ENCODE measurements at regions not wholly inside any gene's neighbourhood (a gene's known extent, or its start where the extent isn't known, plus 50 kb on each side); places are given as distances from the start of the nearest gene placed in this dataset.

DNA sequence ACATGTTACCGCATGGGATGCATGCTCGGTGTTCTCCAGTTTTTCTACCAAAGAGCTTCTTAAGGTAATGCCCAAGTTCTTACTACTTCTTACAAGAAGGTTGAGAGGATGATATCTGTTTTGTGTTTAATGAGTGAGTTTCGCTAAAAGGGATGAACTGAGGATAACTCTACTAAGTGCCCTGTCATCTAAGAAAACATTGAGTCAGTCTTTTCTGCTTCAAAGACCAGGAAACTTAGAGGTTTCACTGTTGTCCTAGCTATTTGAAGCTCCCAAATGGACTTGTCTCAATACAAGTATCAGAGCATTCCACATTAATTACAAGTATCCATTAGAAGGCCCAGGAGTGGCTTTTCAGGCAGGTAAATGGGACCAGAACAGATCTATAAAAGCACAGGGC, 296.2 kb downstream of the KBTBD8 start:
- H3K27ac Mint-ChIP-seq = no peak overlapping the region
- DNase-seq = no peak
- no peaks in the 10 kb centered on the region for H3K9me3 ChIP-seq (ENCODE audit: control insufficient read depth in 2 of 3, low read length in 3 of 3)
- no peaks in the 10 kb centered on the region for H3K36me3 ChIP-seq (ENCODE audit: control insufficient read depth in 2 of 3, insufficient read depth in 3 of 3, low read length in 3 of 3)
- ChIA-PET POLR2A (no interaction called here), CTCF (no interaction called here)
- no peaks in the 10 kb centered on the region for H3K27me3 Mint-ChIP-seq
- no peaks in the 10 kb centered on the region for H3K4me1 ChIP-seq (ENCODE audit: control insufficient read depth in 2 of 2, insufficient read depth in 2 of 2, low read length in 2 of 2)
- H3K4me3 Mint-ChIP-seq = no peak overlapping the region
- H3K9me3 Mint-ChIP-seq = no peaks in the 10 kb centered on the region
- intact Hi-C loops (cut with micrococcal nuclease) = no loop called here
- no peaks in the 10 kb centered on the region for H3K27me3 ChIP-seq (ENCODE audit: control insufficient read depth in 2 of 2, insufficient read depth in 2 of 2, low read length in 2 of 2)
- H3K27ac ChIP-seq (ENCODE audit: low read depth, low read length) = no peak overlapping the region
- H3K4me3 ChIP-seq (ENCODE audit: low read length) = no peak overlapping the region
- no peaks in the 10 kb centered on the region for H3K4me1 Mint-ChIP-seq
- ATAC-seq = no peak
- peaks cover 0 to 5% (median 0%) of the 10 kb centered on the region in 5 donors for H3K36me3 Mint-ChIP-seq

DNA sequence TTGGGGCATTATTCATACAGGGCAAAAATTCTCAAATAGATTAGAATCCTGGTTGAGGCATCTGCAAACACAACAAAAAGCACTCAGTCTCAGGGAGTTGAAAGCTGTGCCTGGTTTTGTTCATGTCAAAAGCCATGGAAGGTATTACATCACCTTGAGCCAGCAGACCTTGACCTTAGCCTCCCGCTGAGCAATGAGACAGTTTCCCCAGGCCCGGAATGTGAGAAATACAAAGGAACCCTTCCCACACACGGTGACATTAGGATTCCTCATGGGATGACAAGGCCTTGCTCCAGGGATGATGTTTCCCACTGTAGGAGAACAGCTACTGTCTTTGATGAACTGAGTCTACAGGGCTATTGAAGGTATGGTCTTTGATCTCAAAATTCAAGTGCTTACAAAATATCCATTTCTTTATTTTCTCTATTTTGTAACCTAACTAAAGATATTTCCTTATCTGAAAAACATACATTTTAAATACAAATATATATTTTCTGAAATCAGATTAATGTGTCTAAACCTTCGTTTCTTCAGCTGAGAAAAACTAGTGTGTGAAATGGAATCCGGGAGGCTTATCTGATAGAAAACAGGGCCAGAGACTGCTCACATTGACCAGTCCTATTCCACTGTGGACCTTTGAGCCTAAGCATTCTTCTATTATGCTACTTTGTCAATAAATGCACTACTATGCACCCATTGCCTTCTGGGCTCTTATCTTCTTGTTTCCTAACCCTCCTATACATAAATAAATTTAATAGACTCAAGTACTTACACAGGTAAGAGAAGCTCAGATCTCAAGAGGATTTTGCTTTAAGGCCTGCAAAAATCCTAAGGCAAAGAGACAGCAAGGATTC, 298.2 kb downstream of the KBTBD8 start:
- Mint-ChIP-seq H3K36me3 (peaks cover 0 to 5% (median 0%) of the 10 kb centered on the region in 5 donors), H3K27ac (no peak overlapping the region), H3K9me3 (no peaks in the 10 kb centered on the region), H3K4me1 (no peaks in the 10 kb centered on the region), H3K27me3 (no peaks in the 10 kb centered on the region), H3K4me3 (no peak overlapping the region)
- no peaks in the 10 kb centered on the region for H3K4me1 ChIP-seq (ENCODE audit: control insufficient read depth in 2 of 2, insufficient read depth in 2 of 2, low read length in 2 of 2)
- intact Hi-C loops (cut with micrococcal nuclease) = no loop called here
- H3K27ac ChIP-seq (ENCODE audit: low read depth, low read length) = no peak overlapping the region
- no peak for ATAC-seq
- H3K9me3 ChIP-seq (ENCODE audit: control insufficient read depth in 2 of 3, low read length in 3 of 3) = no peaks in the 10 kb centered on the region
- no peaks in the 10 kb centered on the region for H3K27me3 ChIP-seq (ENCODE audit: control insufficient read depth in 2 of 2, insufficient read depth in 2 of 2, low read length in 2 of 2)
- CTCF ChIA-PET = no interaction called here
- POLR2A ChIA-PET = no interaction called here
- no peak overlapping the region for H3K4me3 ChIP-seq (ENCODE audit: low read length)
- H3K36me3 ChIP-seq (ENCODE audit: control insufficient read depth in 2 of 3, insufficient read depth in 3 of 3, low read length in 3 of 3) = no peaks in the 10 kb centered on the region
- no peak for DNase-seq

DNA sequence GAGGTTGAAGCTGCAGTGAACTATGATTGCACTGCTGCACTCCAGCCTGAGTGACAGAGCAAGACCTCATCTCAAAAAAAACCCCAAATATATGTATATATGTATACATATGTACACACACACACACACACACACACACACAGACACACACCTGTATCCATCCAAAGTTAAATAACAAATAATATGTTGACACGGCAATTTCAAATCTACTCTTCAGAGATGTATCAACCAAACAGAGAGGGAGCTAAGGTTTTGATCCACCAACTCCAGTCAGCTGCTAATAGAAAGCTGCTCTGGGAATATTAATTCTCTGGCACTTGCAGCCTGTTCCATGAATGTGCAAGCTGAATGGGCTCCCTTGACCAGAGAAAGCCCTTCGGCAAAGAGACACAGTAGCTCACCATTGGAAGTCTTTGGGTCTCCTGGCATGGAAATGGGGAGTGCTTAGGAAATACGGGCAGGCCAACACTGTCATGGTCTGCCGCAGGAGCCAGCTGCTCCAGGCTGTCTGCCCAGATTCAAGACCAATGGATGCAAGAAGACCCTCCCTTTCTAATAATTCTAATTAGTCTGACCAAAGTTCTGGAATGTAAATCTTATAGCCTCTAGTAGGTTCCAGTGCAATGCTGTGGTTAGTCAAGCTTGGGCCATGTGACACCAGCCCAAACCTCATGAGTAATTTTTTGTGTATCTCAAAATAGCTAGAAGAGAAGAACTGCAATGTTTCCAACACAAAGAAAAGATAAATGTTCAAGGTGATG, 299.8 kb downstream of the KBTBD8 start:
- ATAC-seq (no peak), DNase-seq (no peak)
- H3K27me3 Mint-ChIP-seq = peaks cover 0 to 3% (median 0%) of the 10 kb centered on the region in 5 donors
- ChIA-PET POLR2A (no interaction called here), CTCF (no interaction called here)
- H3K36me3 Mint-ChIP-seq = peaks cover 0 to 5% (median 0%) of the 10 kb centered on the region in 5 donors
- Histone ChIP-seq H3K27me3 (ENCODE audit: control insufficient read depth in 2 of 2, insufficient read depth in 2 of 2, low read length in 2 of 2) (no peaks in the 10 kb centered on the region), H3K4me3 (ENCODE audit: low read length) (no peak overlapping the region), H3K4me1 (ENCODE audit: control insufficient read depth in 2 of 2, insufficient read depth in 2 of 2, low read length in 2 of 2) (no peaks in the 10 kb centered on the region), H3K27ac (ENCODE audit: low read depth, low read length) (no peak overlapping the region), H3K9me3 (ENCODE audit: control insufficient read depth in 2 of 3, low read length in 3 of 3) (no peaks in the 10 kb centered on the region), H3K36me3 (ENCODE audit: control insufficient read depth in 2 of 3, insufficient read depth in 3 of 3, low read length in 3 of 3) (no peaks in the 10 kb centered on the region)
- H3K9me3 Mint-ChIP-seq = no peaks in the 10 kb centered on the region
- no peaks in the 10 kb centered on the region for H3K4me1 Mint-ChIP-seq
- no peak overlapping the region for H3K27ac Mint-ChIP-seq
- H3K4me3 Mint-ChIP-seq = no peak overlapping the region
- intact Hi-C loops (cut with micrococcal nuclease) = no loop called here

DNA sequence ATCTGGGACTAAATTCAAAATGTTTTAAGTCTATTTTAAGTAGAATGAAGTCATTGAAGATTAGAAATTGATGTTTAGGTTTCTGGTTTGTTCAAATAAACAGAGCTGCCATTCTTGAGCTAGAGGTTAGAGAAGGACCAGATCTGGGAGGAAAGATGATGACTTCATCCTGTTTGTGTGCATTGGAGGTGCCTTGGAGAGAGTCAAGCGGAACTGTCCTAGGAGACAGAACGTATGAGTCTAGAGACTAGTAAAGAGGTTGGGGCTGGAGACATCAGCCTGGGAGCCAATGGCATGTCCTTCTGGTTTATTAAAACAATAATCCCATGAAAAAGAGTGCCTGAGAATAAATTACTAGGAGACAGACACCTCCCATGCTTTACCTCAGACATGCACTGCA, 303.4 kb downstream of the KBTBD8 start:
- ATAC-seq = no peak
- CTCF ChIA-PET = no interaction called here

DNA sequence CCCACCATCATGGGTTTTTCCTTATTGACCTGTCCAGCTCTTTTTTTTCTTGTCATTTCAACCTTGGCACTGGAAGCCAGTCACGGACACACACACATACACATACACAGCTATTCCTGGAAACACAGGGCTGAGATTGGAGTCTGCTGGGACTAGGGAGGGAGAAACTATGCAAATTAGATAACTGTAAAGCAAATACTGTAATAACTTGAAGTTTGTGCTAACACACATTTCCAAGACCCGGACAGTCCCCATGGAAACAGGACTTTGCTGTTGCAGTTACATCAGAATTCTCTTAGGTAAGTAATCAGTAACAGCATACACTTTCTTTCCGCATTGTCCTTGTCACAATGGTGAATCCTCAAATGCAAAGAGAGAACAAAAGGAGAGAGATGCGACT, 304.4 kb downstream of the KBTBD8 start:
- no peaks in the 10 kb centered on the region for H3K4me1 Mint-ChIP-seq
- no peak overlapping the region for H3K27ac Mint-ChIP-seq
- no peaks in the 10 kb centered on the region for H3K9me3 ChIP-seq (ENCODE audit: control insufficient read depth in 2 of 3, low read length in 3 of 3)
- no peak overlapping the region for H3K4me3 ChIP-seq (ENCODE audit: low read length)
- no peaks in the 10 kb centered on the region for H3K4me1 ChIP-seq (ENCODE audit: control insufficient read depth in 2 of 2, insufficient read depth in 2 of 2, low read length in 2 of 2)
- intact Hi-C loops (cut with micrococcal nuclease) = no loop called here
- ChIA-PET POLR2A (no interaction called here), CTCF (no interaction called here)
- H3K27ac ChIP-seq (ENCODE audit: low read depth, low read length) = no peak overlapping the region
- peaks cover 0 to 4% (median 0%) of the 10 kb centered on the region in 11 donors for H3K9me3 Mint-ChIP-seq
- H3K36me3 ChIP-seq (ENCODE audit: control insufficient read depth in 2 of 3, insufficient read depth in 3 of 3, low read length in 3 of 3) = no peaks in the 10 kb centered on the region
- no peak overlapping the region for H3K4me3 Mint-ChIP-seq
- ATAC-seq (no peak), DNase-seq (no peak)
- no peaks in the 10 kb centered on the region for H3K27me3 ChIP-seq (ENCODE audit: control insufficient read depth in 2 of 2, insufficient read depth in 2 of 2, low read length in 2 of 2)
- peaks cover 0 to 5% (median 0%) of the 10 kb centered on the region in 5 donors for H3K36me3 Mint-ChIP-seq
- peaks cover 0 to 3% (median 0%) of the 10 kb centered on the region in 5 donors for H3K27me3 Mint-ChIP-seq

More for the DNA sequence above, 303.4 kb downstream of the KBTBD8 start:
- Mint-ChIP-seq H3K27me3 (peaks cover 0 to 3% (median 0%) of the 10 kb centered on the region in 5 donors), H3K36me3 (peaks cover 0 to 5% (median 0%) of the 10 kb centered on the region in 5 donors), H3K4me3 (no peak overlapping the region), H3K4me1 (no peaks in the 10 kb centered on the region), H3K9me3 (no peaks in the 10 kb centered on the region), H3K27ac (no peak overlapping the region)
- intact Hi-C loops (cut with micrococcal nuclease) = no loop called here
- Histone ChIP-seq H3K4me3 (ENCODE audit: low read length) (no peak overlapping the region), H3K36me3 (ENCODE audit: control insufficient read depth in 2 of 3, insufficient read depth in 3 of 3, low read length in 3 of 3) (no peaks in the 10 kb centered on the region), H3K27me3 (ENCODE audit: control insufficient read depth in 2 of 2, insufficient read depth in 2 of 2, low read length in 2 of 2) (no peaks in the 10 kb centered on the region), H3K9me3 (ENCODE audit: control insufficient read depth in 2 of 3, low read length in 3 of 3) (no peaks in the 10 kb centered on the region), H3K4me1 (ENCODE audit: control insufficient read depth in 2 of 2, insufficient read depth in 2 of 2, low read length in 2 of 2) (no peaks in the 10 kb centered on the region), H3K27ac (ENCODE audit: low read depth, low read length) (no peak overlapping the region)
- POLR2A ChIA-PET = no interaction called here
- DNase-seq = no peak

DNA sequence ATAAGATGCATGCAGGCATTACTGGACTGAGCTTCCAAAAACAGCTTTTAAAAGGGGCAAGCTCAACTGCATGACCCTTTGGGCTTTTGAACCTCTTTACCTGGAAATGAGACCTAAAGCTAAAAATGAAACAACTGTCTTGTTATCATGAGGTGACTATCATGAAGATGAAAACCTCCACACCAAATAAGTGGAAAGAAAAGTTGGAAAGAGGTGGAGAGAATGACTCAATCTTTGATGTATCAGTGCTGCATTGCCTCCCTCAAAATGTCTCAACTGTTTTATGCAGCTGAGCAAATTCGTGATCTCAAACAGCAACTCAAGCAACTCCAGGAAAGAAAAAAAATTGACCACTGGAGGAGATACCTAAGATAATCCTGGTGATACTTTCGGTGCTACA, 307.1 kb downstream of the KBTBD8 start:
- Histone ChIP-seq H3K27me3 (ENCODE audit: control insufficient read depth in 2 of 2, insufficient read depth in 2 of 2, low read length in 2 of 2) (no peaks in the 10 kb centered on the region), H3K36me3 (ENCODE audit: control insufficient read depth in 2 of 3, insufficient read depth in 3 of 3, low read length in 3 of 3) (no peaks in the 10 kb centered on the region), H3K27ac (ENCODE audit: low read depth, low read length) (no peak overlapping the region), H3K9me3 (ENCODE audit: control insufficient read depth in 2 of 3, low read length in 3 of 3) (no peaks in the 10 kb centered on the region), H3K4me3 (ENCODE audit: low read length) (no peak overlapping the region), H3K4me1 (ENCODE audit: control insufficient read depth in 2 of 2, insufficient read depth in 2 of 2, low read length in 2 of 2) (no peaks in the 10 kb centered on the region)
- no peak for ATAC-seq
- H3K27me3 Mint-ChIP-seq = peaks cover 0 to 3% (median 0%) of the 10 kb centered on the region in 5 donors
- no peak overlapping the region for H3K27ac Mint-ChIP-seq
- H3K4me1 Mint-ChIP-seq = no peaks in the 10 kb centered on the region
- ChIA-PET CTCF (no interaction called here), POLR2A (no interaction called here)
- DNase-seq = no peak
- intact Hi-C loops (cut with micrococcal nuclease) = no loop called here
- no peak overlapping the region for H3K4me3 Mint-ChIP-seq
- peaks cover 0 to 11% (median 0%) of the 10 kb centered on the region in 11 donors for H3K9me3 Mint-ChIP-seq
- H3K36me3 Mint-ChIP-seq = no peaks in the 10 kb centered on the region

DNA sequence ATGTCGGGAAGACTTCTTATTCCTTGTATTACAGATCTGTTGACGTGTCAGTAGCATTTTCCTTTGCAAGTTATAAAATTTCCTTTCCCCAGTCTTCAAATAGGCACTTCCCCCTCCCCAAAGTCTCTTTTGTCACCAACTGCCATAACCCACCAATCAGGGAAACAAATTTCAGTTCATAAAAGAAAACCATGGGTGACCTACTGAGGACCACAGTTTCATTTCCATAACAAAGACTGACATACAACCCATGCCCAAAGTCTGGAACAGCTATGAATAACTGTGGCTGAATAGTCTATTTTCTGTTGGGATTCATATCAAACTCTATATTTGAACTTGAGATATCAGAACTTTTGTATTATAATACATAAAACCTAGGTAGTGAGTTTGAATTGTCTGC, 307.8 kb downstream of the KBTBD8 start:
- ATAC-seq = no peak
- no peaks in the 10 kb centered on the region for H3K4me1 Mint-ChIP-seq
- intact Hi-C loops (cut with micrococcal nuclease) = no loop called here
- H3K27me3 Mint-ChIP-seq = peaks cover 0 to 3% (median 0%) of the 10 kb centered on the region in 5 donors
- ChIA-PET POLR2A (no interaction called here), CTCF (no interaction called here)
- no peak overlapping the region for H3K27ac ChIP-seq (ENCODE audit: low read depth, low read length)
- no peaks in the 10 kb centered on the region for H3K9me3 ChIP-seq (ENCODE audit: control insufficient read depth in 2 of 3, low read length in 3 of 3)
- no peak overlapping the region for H3K4me3 ChIP-seq (ENCODE audit: low read length)
- H3K9me3 Mint-ChIP-seq = peaks cover 0 to 11% (median 0%) of the 10 kb centered on the region in 11 donors
- H3K27ac Mint-ChIP-seq = no peak overlapping the region
- H3K36me3 Mint-ChIP-seq = no peaks in the 10 kb centered on the region
- no peak overlapping the region for H3K4me3 Mint-ChIP-seq
- H3K27me3 ChIP-seq (ENCODE audit: control insufficient read depth in 2 of 2, insufficient read depth in 2 of 2, low read length in 2 of 2) = no peaks in the 10 kb centered on the region
- no peaks in the 10 kb centered on the region for H3K36me3 ChIP-seq (ENCODE audit: control insufficient read depth in 2 of 3, insufficient read depth in 3 of 3, low read length in 3 of 3)
- no peaks in the 10 kb centered on the region for H3K4me1 ChIP-seq (ENCODE audit: control insufficient read depth in 2 of 2, insufficient read depth in 2 of 2, low read length in 2 of 2)
- no peak for DNase-seq

Measured in naive thymus-derived CD4-positive, alpha-beta T cell (primary cell).